ENCODE measurements at regions not wholly inside any gene's neighbourhood (a gene's known extent, or its start where the extent isn't known, plus 50 kb on each side); places are given as distances from the start of the nearest gene placed in this dataset.
"Not testable (repeated sequence)": the region's sequence is repeated elsewhere in the genome, so short reads cannot be mapped to it uniquely, and the experiment has no call there.

GRCh38 chr3:66552846-66553245, 52.0 kb upstream of the LRIG1 start:
- Histone ChIP-seq H3K9me3 (replicated peaks; ENCODE audit: control insufficient read depth, low read depth, low read length) (no peaks in the 10 kb centered on the region), H3K4me1 (ENCODE audit: control insufficient read depth, insufficient read depth, low read length) (peaks cover 10% of the 10 kb centered on the region), H3K4me3 (ENCODE audit: low read length) (no peak overlapping the region), H3K36me3 (ENCODE audit: control insufficient read depth, insufficient read depth, low read length) (no peaks in the 10 kb centered on the region), H3K27ac (ENCODE audit: low read length) (peak overlapping the region; percentile 29), H3K27me3 (ENCODE audit: control insufficient read depth, insufficient read depth, low read length) (no peaks in the 10 kb centered on the region)
- DNase-seq, result no peak
- 71% methylated on average over 3 of the region's 5 CpGs for WGBS (ENCODE audit: insufficient coverage)

- WGBS (ENCODE audit: insufficient coverage), result 83% methylated on average over 3 of the region's 11 CpGs
- no peaks in the 10 kb centered on the region for H3K36me3 ChIP-seq (ENCODE audit: control insufficient read depth, insufficient read depth, low read length)
- H3K4me3 ChIP-seq (ENCODE audit: low read length), result no peak overlapping the region
- no peaks in the 10 kb centered on the region for H3K27me3 ChIP-seq (ENCODE audit: control insufficient read depth, insufficient read depth, low read length)
- H3K4me1 ChIP-seq (ENCODE audit: control insufficient read depth, insufficient read depth, low read length), result peaks cover 10% of the 10 kb centered on the region
- DNase-seq, result peak; percentile 52
- H3K27ac ChIP-seq (ENCODE audit: low read length), result peak overlapping the region; percentile 29
- no peaks in the 10 kb centered on the region for H3K9me3 ChIP-seq (replicated peaks; ENCODE audit: control insufficient read depth, low read depth, low read length)
Measured at GRCh38 chr3:66553441-66554113, 52.8 kb upstream of the LRIG1 start.

DNA sequence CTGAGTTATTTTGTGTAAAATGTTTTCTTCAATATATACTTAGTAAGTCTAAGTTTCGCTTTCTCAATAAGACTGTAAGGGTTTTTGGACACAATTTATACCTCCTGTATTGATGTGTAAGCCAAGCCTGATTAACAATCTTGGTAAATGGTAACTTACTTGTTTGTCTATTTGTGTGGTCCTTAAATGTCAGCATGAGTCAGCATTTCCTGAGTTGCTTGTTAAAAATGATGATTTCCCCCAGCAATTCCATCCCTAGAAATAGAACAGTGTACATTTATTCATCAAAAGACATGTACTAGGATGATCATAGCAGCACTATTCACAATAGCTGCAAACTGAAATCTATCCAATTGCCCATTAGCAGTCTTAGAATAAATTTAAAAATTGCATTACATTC, 53.4 kb upstream of the LRIG1 start:
- Histone ChIP-seq H3K27me3 (ENCODE audit: control insufficient read depth, insufficient read depth, low read length) (no peaks in the 10 kb centered on the region), H3K36me3 (ENCODE audit: control insufficient read depth, insufficient read depth, low read length) (no peaks in the 10 kb centered on the region), H3K27ac (ENCODE audit: low read length) (no peak overlapping the region), H3K4me1 (ENCODE audit: control insufficient read depth, insufficient read depth, low read length) (peaks cover 10% of the 10 kb centered on the region), H3K4me3 (ENCODE audit: low read length) (no peak overlapping the region), H3K9me3 (replicated peaks; ENCODE audit: control insufficient read depth, low read depth, low read length) (no peaks in the 10 kb centered on the region)
- WGBS (ENCODE audit: insufficient coverage), result no CpG with 5 or more reads among the region's 1 CpG
- DNase-seq, result no peak

DNA sequence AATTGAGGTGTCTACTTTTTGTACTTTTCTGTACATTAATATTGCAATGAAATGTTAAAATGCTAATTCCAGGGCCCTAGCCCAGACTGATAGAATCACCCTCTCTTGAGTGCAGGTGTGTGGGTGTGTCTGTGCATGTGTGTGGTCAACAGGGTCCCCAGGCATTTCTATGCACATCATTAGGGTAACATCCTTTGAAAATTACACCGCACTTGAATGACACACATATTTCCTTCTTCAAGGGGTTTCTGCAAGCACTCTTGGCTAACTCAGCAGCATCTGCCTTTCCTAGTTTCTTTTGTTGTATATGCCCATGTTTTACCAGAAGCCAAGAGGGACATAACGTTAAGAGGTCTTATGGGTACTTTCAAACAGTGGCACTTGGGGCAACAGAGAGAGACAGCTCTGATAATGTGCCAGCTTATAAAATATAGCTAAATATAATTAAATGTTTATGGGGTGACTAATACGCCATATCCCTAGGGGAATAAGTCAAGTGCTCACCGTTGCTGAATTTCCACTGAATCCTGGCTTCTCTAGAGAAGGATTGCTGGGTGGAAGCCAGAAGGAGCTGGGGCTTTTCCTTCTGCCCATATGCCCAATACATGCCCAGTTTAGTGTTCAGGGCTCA, 54.5 kb upstream of the LRIG1 start:
- no peak for DNase-seq
- Histone ChIP-seq H3K27me3 (ENCODE audit: control insufficient read depth, insufficient read depth, low read length) (no peaks in the 10 kb centered on the region), H3K4me1 (ENCODE audit: control insufficient read depth, insufficient read depth, low read length) (peaks cover 10% of the 10 kb centered on the region), H3K36me3 (ENCODE audit: control insufficient read depth, insufficient read depth, low read length) (no peaks in the 10 kb centered on the region), H3K4me3 (ENCODE audit: low read length) (no peak overlapping the region), H3K9me3 (replicated peaks; ENCODE audit: control insufficient read depth, low read depth, low read length) (peaks cover 4% of the 10 kb centered on the region), H3K27ac (ENCODE audit: low read length) (no peak overlapping the region)
- whole genome bisulfite sequencing (ENCODE audit: insufficient coverage), result 10% methylated on average over 2 of the region's 4 CpGs

- H3K4me1 ChIP-seq (ENCODE audit: control insufficient read depth, insufficient read depth, low read length), result peaks cover 10% of the 10 kb centered on the region
- H3K9me3 ChIP-seq (replicated peaks; ENCODE audit: control insufficient read depth, low read depth, low read length), result peaks cover 4% of the 10 kb centered on the region
- no peaks in the 10 kb centered on the region for H3K27me3 ChIP-seq (ENCODE audit: control insufficient read depth, insufficient read depth, low read length)
- no peak overlapping the region for H3K4me3 ChIP-seq (ENCODE audit: low read length)
- no peaks in the 10 kb centered on the region for H3K36me3 ChIP-seq (ENCODE audit: control insufficient read depth, insufficient read depth, low read length)
- WGBS (ENCODE audit: insufficient coverage), result 80% methylated on average over 1 of the region's 7 CpGs
- DNase-seq, result no peak
- H3K27ac ChIP-seq (ENCODE audit: low read length), result no peak overlapping the region
Measured at GRCh38 chr3:66557170-66557569, 56.3 kb upstream of the LRIG1 start.

DNA sequence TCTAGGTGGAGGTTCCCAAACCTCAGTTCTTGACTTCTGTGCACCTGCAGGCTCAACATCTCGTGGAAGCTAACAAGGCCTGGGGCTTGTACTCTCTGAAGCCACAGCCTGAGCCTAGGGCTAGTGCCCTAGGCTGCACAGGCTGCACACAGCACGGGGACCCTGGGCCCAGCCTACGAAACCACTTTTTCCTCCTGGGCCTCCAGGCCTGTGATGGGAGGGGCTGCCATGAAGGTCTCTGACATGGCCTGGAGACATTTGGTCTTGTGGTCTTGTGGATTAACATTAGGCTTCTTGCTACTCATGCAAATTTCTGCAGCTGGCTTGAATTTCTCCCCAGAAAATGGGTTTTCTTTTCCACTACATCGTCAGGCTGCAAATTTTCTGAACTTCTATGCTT, 59.1 kb upstream of the LRIG1 start:
- WGBS (ENCODE audit: insufficient coverage), result 86% methylated on average over 4 of the region's 4 CpGs
- H3K36me3 ChIP-seq (ENCODE audit: control insufficient read depth, insufficient read depth, low read length); H3K27ac ChIP-seq (ENCODE audit: low read length); H3K4me3 ChIP-seq (ENCODE audit: low read length); H3K4me1 ChIP-seq (ENCODE audit: control insufficient read depth, insufficient read depth, low read length); DNase-seq; H3K9me3 ChIP-seq (replicated peaks; ENCODE audit: control insufficient read depth, low read depth, low read length); H3K27me3 ChIP-seq (ENCODE audit: control insufficient read depth, insufficient read depth, low read length): not testable (repeated sequence)

DNA sequence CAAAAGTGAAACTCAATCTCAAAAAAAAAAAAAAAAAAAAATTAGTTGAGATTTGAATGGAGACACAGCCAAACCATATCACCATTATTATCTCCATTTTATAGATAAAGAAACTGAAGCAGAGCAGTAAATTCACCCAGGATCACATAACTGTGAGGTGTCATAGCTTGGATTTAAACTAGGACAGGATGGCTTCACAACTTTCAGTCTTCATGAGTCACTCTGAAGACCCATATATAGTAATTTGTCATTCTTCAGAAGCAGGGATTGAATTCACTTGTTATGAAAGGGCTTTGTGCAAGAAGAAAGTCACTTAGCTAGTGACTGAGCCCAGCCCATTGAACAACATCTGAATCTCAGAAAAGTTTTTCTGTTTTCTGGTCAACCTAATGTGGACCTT, 60.5 kb upstream of the LRIG1 start:
- peaks cover 4% of the 10 kb centered on the region for H3K9me3 ChIP-seq (replicated peaks; ENCODE audit: control insufficient read depth, low read depth, low read length)
- H3K27me3 ChIP-seq (ENCODE audit: control insufficient read depth, insufficient read depth, low read length), result no peaks in the 10 kb centered on the region
- no peak overlapping the region for H3K27ac ChIP-seq (ENCODE audit: low read length)
- DNase-seq, result no peak
- no peaks in the 10 kb centered on the region for H3K36me3 ChIP-seq (ENCODE audit: control insufficient read depth, insufficient read depth, low read length)
- H3K4me3 ChIP-seq (ENCODE audit: low read length), result no peak overlapping the region
- no peaks in the 10 kb centered on the region for H3K4me1 ChIP-seq (ENCODE audit: control insufficient read depth, insufficient read depth, low read length)

- DNase-seq, result no peak
- H3K4me1 ChIP-seq (ENCODE audit: control insufficient read depth, insufficient read depth, low read length), result no peaks in the 10 kb centered on the region
- H3K36me3 ChIP-seq (ENCODE audit: control insufficient read depth, insufficient read depth, low read length), result no peaks in the 10 kb centered on the region
- 75% methylated on average over 1 of the region's 3 CpGs for WGBS (ENCODE audit: insufficient coverage)
- H3K27ac ChIP-seq (ENCODE audit: low read length), result no peak overlapping the region
- no peaks in the 10 kb centered on the region for H3K27me3 ChIP-seq (ENCODE audit: control insufficient read depth, insufficient read depth, low read length)
- no peaks in the 10 kb centered on the region for H3K9me3 ChIP-seq (replicated peaks; ENCODE audit: control insufficient read depth, low read depth, low read length)
- H3K4me3 ChIP-seq (ENCODE audit: low read length), result no peak overlapping the region
Measured at GRCh38 chr3:66565301-66565700, 64.5 kb upstream of the LRIG1 start.

- Histone ChIP-seq H3K4me3 (ENCODE audit: low read length) (no peak overlapping the region), H3K4me1 (ENCODE audit: control insufficient read depth, insufficient read depth, low read length) (peaks cover under 1% of the 10 kb centered on the region), H3K27me3 (ENCODE audit: control insufficient read depth, insufficient read depth, low read length) (no peaks in the 10 kb centered on the region), H3K27ac (ENCODE audit: low read length) (no peak overlapping the region), H3K36me3 (ENCODE audit: control insufficient read depth, insufficient read depth, low read length) (no peaks in the 10 kb centered on the region), H3K9me3 (replicated peaks; ENCODE audit: control insufficient read depth, low read depth, low read length) (no peaks in the 10 kb centered on the region)
- WGBS (ENCODE audit: insufficient coverage), result 22% methylated on average over 1 of the region's 2 CpGs
- peak; percentile 86 for DNase-seq
Measured at GRCh38 chr3:66567077-66567476, 66.3 kb upstream of the LRIG1 start.

DNA sequence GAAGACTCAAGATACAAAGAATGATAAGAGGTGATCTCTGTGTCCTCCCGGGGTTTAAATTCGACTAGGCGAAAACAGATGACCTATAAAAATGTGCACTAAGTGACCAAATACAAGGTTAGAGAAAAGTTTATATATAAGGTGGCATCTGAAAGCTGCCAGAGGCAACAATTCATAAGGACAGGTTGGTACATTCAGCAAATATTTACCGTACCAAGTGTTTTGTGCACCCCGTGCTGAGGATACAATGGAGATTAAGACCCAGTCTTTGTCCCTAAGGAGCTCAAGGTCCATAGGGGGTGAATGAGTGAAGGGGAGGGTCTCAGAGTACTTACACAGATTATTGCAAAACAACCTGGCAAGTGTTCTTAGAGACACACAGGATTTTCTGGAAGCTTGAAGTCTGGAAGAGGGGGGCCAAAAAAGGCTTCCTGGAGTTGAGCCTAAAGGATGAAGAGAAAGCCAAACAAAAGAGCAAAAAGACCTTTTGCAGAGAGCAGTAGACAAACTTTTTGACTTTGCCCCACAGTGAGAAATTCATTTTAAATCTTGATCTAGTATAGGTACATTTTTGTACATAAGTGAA, 71.4 kb upstream of the LRIG1 start:
- DNase-seq, result peak; percentile 92
- no peaks in the 10 kb centered on the region for H3K36me3 ChIP-seq (ENCODE audit: control insufficient read depth, insufficient read depth, low read length)
- WGBS (ENCODE audit: insufficient coverage), result 50% methylated on average over 2 of the region's 5 CpGs

More for the DNA sequence above, 71.4 kb upstream of the LRIG1 start:
- Histone ChIP-seq H3K4me1 (ENCODE audit: control insufficient read depth, insufficient read depth, low read length) (peaks cover 2% of the 10 kb centered on the region), H3K27ac (ENCODE audit: low read length) (no peak overlapping the region), H3K27me3 (ENCODE audit: control insufficient read depth, insufficient read depth, low read length) (no peaks in the 10 kb centered on the region), H3K4me3 (ENCODE audit: low read length) (no peak overlapping the region), H3K9me3 (replicated peaks; ENCODE audit: control insufficient read depth, low read depth, low read length) (no peaks in the 10 kb centered on the region)

Measured in muscle of leg (tissue), 3 donors.